ENCODE measurements at regions not wholly inside any gene's neighbourhood (a gene's known extent, or its start where the extent isn't known, plus 50 kb on each side); places are given as distances from the start of the nearest gene placed in this dataset.

DNA sequence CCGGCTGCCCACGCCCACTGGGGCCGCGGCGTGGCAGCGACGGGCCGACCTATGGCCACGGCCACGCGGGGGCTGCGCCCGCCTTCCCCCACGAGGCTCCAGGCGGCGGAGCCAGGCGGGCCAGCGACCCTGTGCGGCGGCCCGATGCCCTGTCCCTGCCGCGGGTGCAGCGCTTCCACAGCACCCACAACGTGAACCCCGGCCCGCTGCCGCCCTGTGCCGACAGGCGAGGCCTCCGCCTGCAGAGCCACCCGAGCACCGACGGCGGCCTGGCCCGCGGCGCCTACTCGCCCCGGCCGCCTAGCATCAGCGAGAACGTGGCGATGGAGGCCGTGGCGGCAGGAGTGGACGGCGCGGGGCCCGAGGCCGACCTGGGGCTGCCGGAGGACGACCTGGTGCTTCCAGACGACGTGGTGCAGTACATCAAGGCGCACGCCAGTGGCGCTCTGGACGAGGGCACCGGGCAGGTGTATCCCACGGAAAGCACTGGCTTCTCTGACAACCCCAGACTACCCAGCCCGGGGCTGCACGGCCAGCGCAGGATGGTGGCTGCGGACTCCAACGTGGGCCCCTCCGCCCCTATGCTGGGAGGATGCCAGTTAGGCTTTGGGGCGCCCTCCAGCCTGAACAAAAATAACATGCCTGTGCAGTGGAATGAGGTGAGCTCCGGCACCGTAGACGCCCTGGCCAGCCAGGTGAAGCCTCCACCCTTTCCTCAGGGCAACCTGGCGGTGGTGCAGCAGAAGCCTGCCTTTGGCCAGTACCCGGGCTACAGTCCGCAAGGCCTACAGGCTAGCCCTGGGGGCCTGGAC lies 253.2 kb downstream of the GLI2 start:
- intact Hi-C loops (cut with micrococcal nuclease; ENCODE audit: unreplicated experiment), result no loop called here
- no peak for DNase-seq
- H3K9me3 ChIP-seq, result no peaks in the 10 kb centered on the region
- Mint-ChIP-seq H3K4me3 (ENCODE audit: unreplicated experiment) (no peak overlapping the region), H3K27ac (ENCODE audit: unreplicated experiment) (no peak overlapping the region), H3K27me3 (ENCODE audit: insufficient read depth, unreplicated experiment) (no peaks in the 10 kb centered on the region), H3K9me3 (ENCODE audit: unreplicated experiment) (no peaks in the 10 kb centered on the region), H3K4me1 (ENCODE audit: low read depth, unreplicated experiment) (no peaks in the 10 kb centered on the region), H3K36me3 (ENCODE audit: insufficient read depth, unreplicated experiment) (no peaks in the 10 kb centered on the region)
- TF ChIP-seq CTCF (IDR thresholded peaks at IDR 0.05; ENCODE audit: insufficient read depth in 1 of 2, low read depth in 1 of 2, low read length in 1 of 2, severe bottlenecking in 1 of 2, unreplicated experiment in 1 of 2), result no peak
- POLR2A ChIA-PET, result no interaction called here
- no peaks in the 10 kb centered on the region for H3K4me1 ChIP-seq
- no peak overlapping the region for H3K4me3 ChIP-seq (ENCODE audit: low read depth, low read length)
- no peaks in the 10 kb centered on the region for H3K36me3 ChIP-seq (ENCODE audit: control insufficient read depth, insufficient read depth, low read length)
- H3K27me3 ChIP-seq (replicated peaks; ENCODE audit: control insufficient read depth, insufficient read depth, low read length), result no peaks in the 10 kb centered on the region
- CTCF ChIA-PET, result no interaction called here
- no TSS peak for BruUV-seq (replicated peaks)

- ChIA-PET POLR2A (no interaction called here), CTCF (no interaction called here)
- Mint-ChIP-seq H3K4me3 (ENCODE audit: unreplicated experiment) (no peak overlapping the region), H3K27ac (ENCODE audit: unreplicated experiment) (no peak overlapping the region), H3K4me1 (ENCODE audit: low read depth, unreplicated experiment) (no peaks in the 10 kb centered on the region), H3K27me3 (ENCODE audit: insufficient read depth, unreplicated experiment) (no peaks in the 10 kb centered on the region), H3K36me3 (ENCODE audit: insufficient read depth, unreplicated experiment) (no peaks in the 10 kb centered on the region), H3K9me3 (ENCODE audit: unreplicated experiment) (no peaks in the 10 kb centered on the region)
- H3K27me3 ChIP-seq (replicated peaks; ENCODE audit: control insufficient read depth, insufficient read depth, low read length), result no peaks in the 10 kb centered on the region
- TF ChIP-seq CTCF (IDR thresholded peaks at IDR 0.05; ENCODE audit: insufficient read depth in 1 of 2, low read depth in 1 of 2, low read length in 1 of 2, severe bottlenecking in 1 of 2, unreplicated experiment in 1 of 2), result no peak
- intact Hi-C loops (cut with micrococcal nuclease; ENCODE audit: unreplicated experiment), result no loop called here
- H3K9me3 ChIP-seq, result no peaks in the 10 kb centered on the region
- no peak for DNase-seq
- no peak overlapping the region for H3K4me3 ChIP-seq (ENCODE audit: low read depth, low read length)
- BruUV-seq (replicated peaks), result no TSS peak
- no peaks in the 10 kb centered on the region for H3K4me1 ChIP-seq
- no peaks in the 10 kb centered on the region for H3K36me3 ChIP-seq (ENCODE audit: control insufficient read depth, insufficient read depth, low read length)
These were observed 254.1 kb downstream of the GLI2 start for GRCh38 chr2:120989512-120990441.

- Mint-ChIP-seq H3K9me3 (ENCODE audit: unreplicated experiment) (no peaks in the 10 kb centered on the region), H3K4me1 (ENCODE audit: low read depth, unreplicated experiment) (no peaks in the 10 kb centered on the region)
- POLR2A ChIA-PET, result no interaction called here
These were observed 254.8 kb downstream of the GLI2 start for GRCh38 chr2:120990451-120990871.

More at GRCh38 chr2:120990451-120990871, 254.8 kb downstream of the GLI2 start:
- BruUV-seq (replicated peaks), result no TSS peak
- Histone ChIP-seq H3K36me3 (ENCODE audit: control insufficient read depth, insufficient read depth, low read length) (no peaks in the 10 kb centered on the region), H3K4me3 (ENCODE audit: low read depth, low read length) (no peak overlapping the region), H3K9me3 (no peaks in the 10 kb centered on the region), H3K4me1 (no peaks in the 10 kb centered on the region), H3K27me3 (replicated peaks; ENCODE audit: control insufficient read depth, insufficient read depth, low read length) (no peaks in the 10 kb centered on the region)
- CTCF ChIA-PET, result no interaction called here
- H3K4me3 Mint-ChIP-seq (ENCODE audit: unreplicated experiment), result no peak overlapping the region
- DNase-seq, result no peak
- no peaks in the 10 kb centered on the region for H3K36me3 Mint-ChIP-seq (ENCODE audit: insufficient read depth, unreplicated experiment)
- H3K27ac Mint-ChIP-seq (ENCODE audit: unreplicated experiment), result no peak overlapping the region
- intact Hi-C loops (cut with micrococcal nuclease; ENCODE audit: unreplicated experiment), result no loop called here
- no peak for TF ChIP-seq CTCF (IDR thresholded peaks at IDR 0.05; ENCODE audit: insufficient read depth in 1 of 2, low read depth in 1 of 2, low read length in 1 of 2, severe bottlenecking in 1 of 2, unreplicated experiment in 1 of 2)
- H3K27me3 Mint-ChIP-seq (ENCODE audit: insufficient read depth, unreplicated experiment), result no peaks in the 10 kb centered on the region

Data from Caco-2 (cell line).